MM.1S (cell line): ENCODE measurements at regions not wholly inside any gene's neighbourhood (a gene's known extent, or its start where the extent isn't known, plus 50 kb on each side); places are given as distances from the start of the nearest gene placed in this dataset.

Experiments used
- CTCF ChIP-seq: fragments of 300-600 bp; sonication (generic); IDR thresholded peaks from 2 replicates; pipeline ENCODE4 v1.5.1; 2016; ENCODE audit warnings: antibody characterized with exemption, low read length, mixed read lengths
- EZH2 ChIP-seq: fragments of 300-600 bp; sonication (generic); optimal IDR thresholded peaks from 2 replicates; pipeline ENCODE3; 2017; ENCODE audit warnings: low read depth, mild to moderate bottlenecking, antibody characterized with exemption, low read length, mixed read lengths

- no peak for TF ChIP-seq CTCF
- TF ChIP-seq EZH2: no peak
Observed at GRCh38 chr12:127619869-127620734, 646.9 kb upstream of the TMEM132C start.
